IPS-NIHi7 (cell line): ENCODE measurements at regions not wholly inside any gene's neighbourhood (a gene's known extent, or its start where the extent isn't known, plus 50 kb on each side); places are given as distances from the start of the nearest gene placed in this dataset.
"Not testable (repeated sequence)": the region's sequence is repeated elsewhere in the genome, so short reads cannot be mapped to it uniquely, and the experiment has no call there.

Experiments used
- DNase-seq: peaks from one replicate; pipeline ENCODE4 v3.0.0; 2012; ENCODE audit warnings: mixed read lengths; ENCODE audit errors: extremely low spot score

DNA sequence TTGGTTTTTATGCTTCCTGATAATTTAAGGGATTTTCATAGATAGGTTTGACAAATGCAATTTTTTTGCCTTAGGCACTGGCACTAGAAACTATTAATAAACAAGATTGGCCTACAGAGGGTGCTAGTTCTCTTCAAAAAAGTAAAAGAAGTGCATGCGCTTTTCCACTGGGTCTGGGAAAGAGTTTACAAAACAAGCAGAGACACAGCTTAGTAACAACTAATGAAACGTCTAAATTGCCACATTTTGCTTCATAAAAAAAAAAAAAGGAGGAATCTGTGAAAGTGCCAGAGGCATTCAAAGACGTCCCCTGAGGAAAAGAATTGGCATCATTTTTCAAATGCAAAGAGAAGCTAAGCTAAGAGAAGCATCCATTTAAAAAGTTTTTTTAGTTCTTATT is 58.3 kb upstream of the EEA1 start:
- peak; percentile 48 for DNase-seq

DNA sequence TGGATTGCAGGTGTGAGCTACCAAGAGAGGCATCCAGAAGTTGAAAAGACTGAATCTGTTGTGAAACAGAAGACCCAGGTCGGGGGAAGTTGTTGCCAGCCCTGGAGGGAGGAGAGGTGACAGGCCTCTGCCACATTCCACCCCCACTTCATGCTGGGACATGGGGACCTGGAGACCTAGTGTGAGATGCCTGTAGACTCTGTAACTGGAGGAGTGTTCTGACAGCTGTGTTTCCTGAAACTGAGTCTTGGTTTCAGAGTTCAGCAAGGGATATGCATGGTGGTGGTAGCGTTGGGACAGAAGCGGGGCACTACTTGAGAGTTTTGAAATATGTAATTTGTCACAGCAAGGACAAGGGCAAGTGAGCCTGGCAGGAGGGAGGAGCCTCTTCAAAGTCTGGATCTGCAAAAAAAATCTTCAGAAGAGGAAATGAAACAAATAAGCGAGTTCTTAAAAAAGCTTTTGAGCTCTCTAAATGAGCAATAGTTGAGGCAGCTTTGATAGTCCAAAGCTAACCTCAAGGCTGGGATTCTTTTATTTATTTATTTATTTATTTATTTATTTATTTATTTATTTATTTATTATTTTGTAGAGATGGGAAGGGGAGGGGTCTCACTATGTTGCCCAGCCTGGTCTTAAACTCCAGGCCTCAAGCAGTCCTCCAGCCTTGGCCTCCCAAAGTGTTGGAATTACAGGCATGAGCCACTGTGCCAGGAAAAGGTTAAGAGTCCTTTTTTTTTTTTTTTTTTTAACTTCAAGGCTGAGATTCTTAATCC is 58.9 kb upstream of the EEA1 start:
- DNase-seq: peak; percentile 68

GRCh38 chr12:92988622-92989130 is 59.6 kb upstream of the EEA1 start:
- no peak for DNase-seq

- no peak for DNase-seq
Measured at GRCh38 chr12:92989715-92990484, 60.8 kb upstream of the EEA1 start.

DNA sequence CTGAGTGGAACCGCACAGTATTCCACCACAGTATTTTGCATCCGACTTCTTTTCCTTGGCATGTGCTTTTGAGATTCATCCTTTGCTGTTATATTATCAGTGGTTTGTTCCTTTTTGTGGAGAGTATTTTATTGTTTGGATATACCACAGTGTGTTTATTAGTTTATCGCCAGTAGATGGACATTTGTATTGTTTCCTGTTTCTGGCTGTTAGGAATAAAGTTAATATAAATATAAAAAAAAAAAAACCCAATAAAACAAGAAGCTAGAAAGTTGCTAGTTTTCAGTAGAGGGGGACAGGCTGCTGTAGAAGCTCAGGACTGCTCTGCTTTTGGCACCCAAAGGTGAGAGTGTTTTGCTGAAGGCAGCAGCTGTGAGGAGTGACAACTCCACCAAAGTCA is 62.0 kb upstream of the EEA1 start:
- DNase-seq: no peak

- DNase-seq: no peak
Measured at GRCh38 chr12:92992041-92992440, 62.9 kb upstream of the EEA1 start.

DNA sequence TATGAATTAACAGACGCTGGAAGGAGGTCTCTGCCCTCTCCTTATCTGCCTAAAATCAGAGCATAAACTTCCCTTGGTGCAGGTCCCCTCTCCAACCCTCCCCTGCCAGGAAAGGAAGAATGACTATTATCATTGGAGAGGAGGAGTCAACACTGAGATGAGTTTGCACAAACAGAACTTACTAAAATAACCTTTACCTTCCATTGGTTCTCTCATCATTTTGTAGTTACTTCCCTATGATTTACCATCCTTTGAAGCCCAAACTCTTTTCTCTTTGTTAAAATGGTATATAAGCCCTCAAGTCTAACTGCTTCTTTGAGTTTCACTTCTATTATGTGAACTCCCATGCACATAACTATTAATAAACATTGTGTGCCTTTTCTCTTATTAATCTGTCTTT is 64.2 kb upstream of the EEA1 start:
- no peak for DNase-seq

- DNase-seq: no peak
Measured at GRCh38 chr12:92995258-92995903, 66.3 kb upstream of the EEA1 start.

GRCh38 chr12:93000026-93000425 is 70.9 kb upstream of the EEA1 start:
- DNase-seq: no peak

GRCh38 chr12:93001407-93001806 is 72.3 kb upstream of the EEA1 start:
- DNase-seq: no peak

GRCh38 chr12:93002293-93003054 is 73.4 kb upstream of the EEA1 start:
- no peak for DNase-seq

- no peak for DNase-seq
Measured at GRCh38 chr12:93003531-93004239, 74.6 kb upstream of the EEA1 start.

DNA sequence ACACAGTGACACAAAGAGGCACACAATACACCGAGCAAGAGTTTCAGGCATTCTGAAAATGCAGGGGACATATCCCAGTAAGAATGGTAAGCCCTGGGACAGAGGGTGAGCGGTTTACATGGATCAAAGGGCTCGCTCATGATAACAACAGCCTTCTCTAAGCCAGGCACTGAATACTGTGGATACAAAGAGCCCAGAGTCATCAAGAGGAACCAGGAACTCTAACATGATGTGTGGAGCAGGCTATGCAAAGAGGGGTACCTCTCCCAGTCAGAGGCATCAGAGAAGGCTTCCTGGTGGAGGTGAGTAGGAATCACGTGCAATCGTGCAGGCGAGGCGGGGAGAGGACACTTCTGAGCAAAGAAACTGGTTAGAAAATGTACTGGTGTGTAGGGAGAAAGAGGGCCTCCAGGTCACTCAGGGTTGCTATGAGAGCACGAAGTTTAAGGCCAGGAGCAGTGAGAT is 76.9 kb upstream of the EEA1 start:
- DNase-seq: no peak

DNA sequence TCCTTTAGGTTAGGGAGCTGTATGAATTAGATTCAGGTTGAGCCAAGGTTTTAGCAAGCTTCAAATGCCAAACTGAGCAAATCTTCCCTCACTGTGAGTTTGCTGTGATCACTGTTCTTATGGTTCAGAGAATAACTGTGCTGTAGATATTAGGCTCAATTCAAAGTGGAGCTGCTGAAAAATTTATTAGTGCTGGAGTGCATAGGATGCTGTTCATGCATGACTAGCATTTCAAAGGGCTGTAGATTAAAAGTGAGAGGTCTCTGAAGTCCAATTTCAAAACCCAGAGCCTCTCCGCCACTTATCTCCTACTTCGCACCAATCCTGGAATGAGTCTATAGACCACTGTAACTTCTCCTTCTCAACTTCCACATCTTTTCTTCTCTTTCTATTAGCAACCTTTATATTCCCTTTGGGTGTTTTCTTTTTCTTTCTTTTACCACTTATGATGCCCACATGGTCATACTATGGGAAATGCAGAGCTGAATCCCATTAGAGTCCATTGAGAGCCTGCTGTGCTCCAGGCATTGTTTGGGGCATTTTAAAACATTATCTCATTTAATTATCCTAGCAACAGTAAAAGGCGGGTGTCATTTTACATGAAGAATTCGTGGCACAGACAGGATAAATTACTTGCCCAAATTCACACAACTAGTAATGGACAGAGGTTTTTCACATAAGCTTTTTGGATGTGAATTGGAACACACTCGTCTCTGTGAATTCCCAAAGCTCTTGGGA is 77.5 kb upstream of the EEA1 start:
- DNase-seq: no peak

GRCh38 chr12:93007544-93007943 is 78.4 kb upstream of the EEA1 start:
- DNase-seq: no peak

GRCh38 chr12:93008044-93008778 is 79.1 kb upstream of the EEA1 start:
- DNase-seq: no peak

GRCh38 chr12:93008880-93009279 is 79.8 kb upstream of the EEA1 start:
- DNase-seq: not testable (repeated sequence)

- no peak for DNase-seq
Measured at GRCh38 chr12:93009533-93009932, 80.4 kb upstream of the EEA1 start.

- DNase-seq: no peak
Measured at GRCh38 chr12:93010461-93010860, 81.4 kb upstream of the EEA1 start.

- no peak for DNase-seq
Measured at GRCh38 chr12:93011100-93011499, 82.0 kb upstream of the EEA1 start.
